Subcutaneous abdominal adipose tissue (tissue), 5 donors: ENCODE measurements at regions not wholly inside any gene's neighbourhood (a gene's known extent, or its start where the extent isn't known, plus 50 kb on each side); places are given as distances from the start of the nearest gene placed in this dataset.

Source experiments
- H3K27ac ChIP-seq: one replicate; pipeline ENCODE4 v1.7.0; 2013; ENCODE audit warnings: low read depth, mild to moderate bottlenecking, inconsistent platforms, low read length, moderate library complexity
- H3K27me3 ChIP-seq, 5 donors: one replicate each; pipeline ENCODE4 v1.7.0; 2013; ENCODE audit warnings: low read length in 5 of 5, inconsistent platforms in 1 of 5; ENCODE audit not compliant: control insufficient read depth in 5 of 5, insufficient read depth in 4 of 5
- H3K36me3 ChIP-seq, 5 donors: one replicate each; pipeline ENCODE4 v1.7.0; 2013; ENCODE audit warnings: low read length in 5 of 5; ENCODE audit not compliant: control insufficient read depth in 5 of 5, insufficient read depth in 5 of 5
- H3K4me1 ChIP-seq, 5 donors: one replicate each; pipeline ENCODE4 v1.7.0; 2013; ENCODE audit warnings: low read length in 5 of 5, mild to moderate bottlenecking in 3 of 5, moderate library complexity in 1 of 5; ENCODE audit not compliant: control insufficient read depth in 5 of 5, insufficient read depth in 5 of 5
- H3K4me3 ChIP-seq, 5 donors: one replicate each; pipeline ENCODE4 v1.7.0; 2013; ENCODE audit warnings: low read length in 5 of 5, low read depth in 1 of 5
- H3K9ac ChIP-seq, 5 donors: one replicate each; pipeline ENCODE4 v1.7.0; 2013; ENCODE audit warnings: low read length in 5 of 5, mild to moderate bottlenecking in 4 of 5, moderate library complexity in 3 of 5
- H3K9me3 ChIP-seq, 5 donors: one replicate each; pipeline ENCODE4 v1.7.0; 2013; ENCODE audit warnings: low read length in 5 of 5; ENCODE audit not compliant: control insufficient read depth in 5 of 5
- donor health status: healthy.
- donor health status: healthy.
- donor health status: healthy.
- donor health status: healthy.
- donor health status: healthy.

DNA sequence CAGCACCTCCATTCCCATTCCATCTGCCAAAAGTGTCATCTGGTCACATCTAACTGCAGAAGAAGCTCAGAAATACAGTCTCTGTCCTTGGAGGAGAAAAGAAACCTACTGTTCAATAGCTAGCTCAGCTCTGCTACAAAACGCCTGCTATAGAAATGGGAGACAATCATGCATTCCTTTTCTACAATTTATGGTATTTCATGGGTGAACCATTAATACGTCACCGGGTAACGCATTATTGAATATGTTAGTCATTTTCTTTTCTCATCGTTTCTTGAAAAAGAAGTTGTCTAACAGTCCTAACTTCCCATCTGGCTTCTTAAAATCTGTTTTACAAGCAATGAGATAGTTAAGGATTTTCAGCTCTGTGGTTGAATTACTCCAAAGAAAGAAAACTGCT, 496.7 kb upstream of the RBFOX1 start:
- no peaks in the 10 kb centered on the region for H3K27me3 ChIP-seq
- H3K36me3 ChIP-seq = no peaks in the 10 kb centered on the region
- H3K4me3 ChIP-seq = no peak overlapping the region
- no peaks in the 10 kb centered on the region for H3K4me1 ChIP-seq
- no peak overlapping the region for H3K27ac ChIP-seq
- H3K9me3 ChIP-seq = peaks cover 0 to 10% (median 3%) of the 10 kb centered on the region in 5 donors
- no peak overlapping the region for H3K9ac ChIP-seq

DNA sequence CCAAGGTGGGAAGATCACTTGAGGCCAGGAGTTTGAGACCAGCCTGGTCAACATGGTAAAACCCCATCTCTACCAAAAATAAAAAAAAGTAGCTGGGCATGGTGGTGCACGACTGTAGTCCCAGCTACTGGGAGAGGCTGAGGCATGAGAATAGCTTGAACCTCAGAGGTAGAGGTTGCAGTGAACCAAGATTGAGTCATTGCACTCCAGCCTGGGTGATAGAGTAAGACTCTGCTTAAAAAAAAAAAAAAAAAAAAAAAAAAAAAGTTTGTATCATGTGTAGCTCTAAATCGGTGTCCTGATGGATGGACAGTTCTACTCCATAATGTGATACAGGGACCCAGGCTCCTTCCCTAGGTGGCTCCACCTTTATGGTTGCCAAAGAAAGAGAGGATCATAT, 497.1 kb upstream of the RBFOX1 start:
- Histone ChIP-seq H3K9ac (no peak overlapping the region), H3K9me3 (peaks cover 0 to 10% (median 3%) of the 10 kb centered on the region in 5 donors)

DNA sequence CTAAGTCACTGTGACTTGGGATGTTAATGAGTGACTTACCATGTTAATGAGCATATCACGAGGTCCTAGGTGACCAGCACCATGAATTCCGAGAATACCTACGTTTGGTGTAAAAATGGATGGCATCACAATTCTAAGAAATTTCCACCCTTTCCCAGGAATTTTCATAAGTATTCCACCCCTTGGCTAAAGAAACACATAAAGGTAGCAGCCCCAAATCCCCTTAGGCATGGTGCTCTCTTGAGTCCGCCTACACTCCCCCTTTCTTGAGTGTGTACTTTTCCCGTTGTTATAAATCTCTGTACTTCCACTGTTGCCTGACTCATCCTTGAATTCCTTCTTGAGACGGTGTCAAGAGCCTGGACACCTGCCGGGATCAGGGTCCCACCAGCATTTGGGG, 504.0 kb upstream of the RBFOX1 start:
- Histone ChIP-seq H3K4me1 (peaks cover 0 to 3% (median 0%) of the 10 kb centered on the region in 5 donors), H3K27ac (no peak overlapping the region), H3K9ac (no peak overlapping the region), H3K36me3 (no peaks in the 10 kb centered on the region), H3K27me3 (peaks cover 0 to 2% (median 0%) of the 10 kb centered on the region in 5 donors), H3K4me3 (no peak overlapping the region), H3K9me3 (peaks cover 0 to 5% (median 0%) of the 10 kb centered on the region in 5 donors)

More for the DNA sequence above, 497.1 kb upstream of the RBFOX1 start:
- H3K27me3 ChIP-seq = no peaks in the 10 kb centered on the region
- no peak overlapping the region for H3K27ac ChIP-seq
- no peak overlapping the region for H3K4me3 ChIP-seq
- H3K4me1 ChIP-seq = no peaks in the 10 kb centered on the region
- no peaks in the 10 kb centered on the region for H3K36me3 ChIP-seq

- H3K36me3 ChIP-seq = no peaks in the 10 kb centered on the region
- no peak overlapping the region for H3K9ac ChIP-seq
- no peak overlapping the region for H3K27ac ChIP-seq
- H3K27me3 ChIP-seq = peaks cover 0 to 2% (median 0%) of the 10 kb centered on the region in 5 donors
- H3K4me3 ChIP-seq = no peak overlapping the region
- H3K9me3 ChIP-seq = peaks cover 0 to 5% (median 0%) of the 10 kb centered on the region in 5 donors
- peaks cover 0 to 3% (median 0%) of the 10 kb centered on the region in 5 donors for H3K4me1 ChIP-seq
These were observed 504.7 kb upstream of the RBFOX1 start for GRCh38 chr16:6827931-6828330.

- Histone ChIP-seq H3K27me3 (peaks cover 0 to 2% (median 0%) of the 10 kb centered on the region in 5 donors), H3K4me1 (peaks cover 0 to 3% (median 0%) of the 10 kb centered on the region in 5 donors), H3K9ac (no peak overlapping the region), H3K9me3 (peaks cover 0 to 5% (median 0%) of the 10 kb centered on the region in 5 donors), H3K36me3 (no peaks in the 10 kb centered on the region), H3K4me3 (no peak overlapping the region), H3K27ac (no peak overlapping the region)
These were observed 505.4 kb upstream of the RBFOX1 start for GRCh38 chr16:6827267-6827666.

- H3K4me3 ChIP-seq = no peak overlapping the region
- H3K36me3 ChIP-seq = no peaks in the 10 kb centered on the region
- H3K9ac ChIP-seq = no peak overlapping the region
- no peaks in the 10 kb centered on the region for H3K4me1 ChIP-seq
- no peak overlapping the region for H3K27ac ChIP-seq
- H3K27me3 ChIP-seq = peaks cover 0 to 2% (median 0%) of the 10 kb centered on the region in 5 donors
- peaks cover 0 to 8% (median 0%) of the 10 kb centered on the region in 5 donors for H3K9me3 ChIP-seq
These were observed 510.6 kb upstream of the RBFOX1 start for GRCh38 chr16:6822041-6822440.

GRCh38 chr16:6804461-6804860, 528.2 kb upstream of the RBFOX1 start:
- Histone ChIP-seq H3K4me3 (no peak overlapping the region), H3K27me3 (no peaks in the 10 kb centered on the region), H3K27ac (no peak overlapping the region), H3K9ac (no peak overlapping the region), H3K36me3 (no peaks in the 10 kb centered on the region), H3K9me3 (peaks cover 0 to 10% (median 3%) of the 10 kb centered on the region in 5 donors), H3K4me1 (no peaks in the 10 kb centered on the region)

- H3K27me3 ChIP-seq = no peaks in the 10 kb centered on the region
These were observed 529.5 kb upstream of the RBFOX1 start for GRCh38 chr16:6803176-6803575.

DNA sequence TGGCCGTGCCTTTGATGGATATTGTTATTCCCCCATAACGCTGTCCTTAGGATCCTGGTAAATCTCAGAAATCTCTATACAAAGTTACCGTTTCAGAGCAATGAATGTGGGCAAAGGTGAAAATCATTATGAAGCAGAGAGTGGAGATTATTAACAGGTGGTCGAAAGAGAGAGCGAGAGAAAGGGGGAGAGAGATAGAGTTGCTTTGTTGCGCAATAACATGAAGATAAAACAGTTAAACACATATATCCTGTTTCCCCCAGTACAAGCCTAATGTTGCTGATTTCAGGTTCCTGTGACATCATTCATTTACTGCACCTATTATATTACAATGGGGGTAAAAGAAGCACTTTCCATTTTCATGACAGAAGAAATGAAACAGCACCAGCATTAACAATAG, 535.4 kb upstream of the RBFOX1 start:
- H3K4me3 ChIP-seq = no peak overlapping the region
- no peak overlapping the region for H3K27ac ChIP-seq
- H3K4me1 ChIP-seq = no peaks in the 10 kb centered on the region
- H3K27me3 ChIP-seq = no peaks in the 10 kb centered on the region
- no peaks in the 10 kb centered on the region for H3K36me3 ChIP-seq
- H3K9me3 ChIP-seq = no peaks in the 10 kb centered on the region
- H3K9ac ChIP-seq = no peak overlapping the region

More at GRCh38 chr16:6803176-6803575, 529.5 kb upstream of the RBFOX1 start:
- no peaks in the 10 kb centered on the region for H3K36me3 ChIP-seq
- no peaks in the 10 kb centered on the region for H3K4me1 ChIP-seq
- H3K9ac ChIP-seq = no peak overlapping the region
- H3K27ac ChIP-seq = no peak overlapping the region
- H3K9me3 ChIP-seq = peaks cover 0 to 10% (median 3%) of the 10 kb centered on the region in 5 donors
- no peak overlapping the region for H3K4me3 ChIP-seq

- no peak overlapping the region for H3K9ac ChIP-seq
- H3K4me1 ChIP-seq = no peaks in the 10 kb centered on the region
These were observed 555.0 kb upstream of the RBFOX1 start for GRCh38 chr16:6777624-6778023.

More at GRCh38 chr16:6777624-6778023, 555.0 kb upstream of the RBFOX1 start:
- no peak overlapping the region for H3K4me3 ChIP-seq
- H3K36me3 ChIP-seq = no peaks in the 10 kb centered on the region
- H3K27ac ChIP-seq = no peak overlapping the region
- no peaks in the 10 kb centered on the region for H3K9me3 ChIP-seq
- no peaks in the 10 kb centered on the region for H3K27me3 ChIP-seq
